ENCODE measurements at regions not wholly inside any gene's neighbourhood (a gene's known extent, or its start where the extent isn't known, plus 50 kb on each side); places are given as distances from the start of the nearest gene placed in this dataset.

GRCh38 chr22:26732284-26732683 lies 74.9 kb downstream of the MIAT start:
- DNase-seq (ENCODE audit: low read depth in 4 of 4, low spot score in 1 of 4): no peak

- DNase-seq (ENCODE audit: low read depth in 4 of 4, low spot score in 1 of 4): no peak
These were observed 77.1 kb downstream of the MIAT start for GRCh38 chr22:26734339-26735018.

DNA sequence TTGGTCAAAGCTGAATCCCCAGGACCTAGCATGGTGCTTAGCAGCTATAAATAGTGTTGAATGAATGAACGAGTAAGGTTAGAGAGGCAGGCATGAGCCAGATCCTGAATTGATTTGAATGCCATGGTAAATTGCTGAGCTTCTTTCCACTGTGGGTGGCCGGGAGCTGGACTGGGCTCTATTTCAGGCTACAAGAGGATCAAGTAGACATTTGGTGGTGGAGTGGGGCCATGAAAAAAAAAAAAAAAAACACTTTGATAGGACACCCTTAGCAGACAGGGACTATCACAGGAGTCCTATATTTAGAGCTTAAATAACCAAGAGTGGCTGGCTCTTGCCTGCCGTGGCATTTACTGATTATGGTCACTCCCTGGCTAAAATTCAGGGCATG lies 77.6 kb downstream of the MIAT start:
- no peak for DNase-seq (ENCODE audit: low read depth in 4 of 4, low spot score in 1 of 4)

DNA sequence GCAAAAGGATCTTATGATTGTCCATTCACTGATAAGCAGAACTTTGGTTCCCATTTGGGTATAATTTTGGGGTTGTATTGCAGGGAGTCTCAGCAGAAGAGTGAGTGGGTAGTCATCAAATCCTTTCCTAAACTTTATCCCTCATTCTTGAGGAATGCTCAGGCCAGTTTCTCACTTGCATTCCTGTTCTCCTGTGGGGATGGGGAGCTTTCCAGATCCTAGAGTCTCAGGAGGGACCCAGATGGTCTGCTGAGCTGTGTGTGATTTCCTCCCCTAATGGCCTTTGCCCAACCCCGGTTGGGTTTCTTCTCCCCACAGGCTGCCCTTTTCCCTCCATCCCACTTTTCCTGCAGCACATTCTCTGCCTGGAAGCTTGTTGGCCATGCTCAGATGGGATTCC lies 79.9 kb downstream of the MIAT start:
- no peak for DNase-seq (ENCODE audit: low read depth in 4 of 4, low spot score in 1 of 4)

GRCh38 chr22:26740253-26740652 lies 82.9 kb downstream of the MIAT start:
- DNase-seq (ENCODE audit: low read depth in 4 of 4, low spot score in 1 of 4): no peak

- DNase-seq (ENCODE audit: low read depth in 4 of 4, low spot score in 1 of 4): no peak
These were observed 85.8 kb downstream of the MIAT start for GRCh38 chr22:26743149-26743548.

DNA sequence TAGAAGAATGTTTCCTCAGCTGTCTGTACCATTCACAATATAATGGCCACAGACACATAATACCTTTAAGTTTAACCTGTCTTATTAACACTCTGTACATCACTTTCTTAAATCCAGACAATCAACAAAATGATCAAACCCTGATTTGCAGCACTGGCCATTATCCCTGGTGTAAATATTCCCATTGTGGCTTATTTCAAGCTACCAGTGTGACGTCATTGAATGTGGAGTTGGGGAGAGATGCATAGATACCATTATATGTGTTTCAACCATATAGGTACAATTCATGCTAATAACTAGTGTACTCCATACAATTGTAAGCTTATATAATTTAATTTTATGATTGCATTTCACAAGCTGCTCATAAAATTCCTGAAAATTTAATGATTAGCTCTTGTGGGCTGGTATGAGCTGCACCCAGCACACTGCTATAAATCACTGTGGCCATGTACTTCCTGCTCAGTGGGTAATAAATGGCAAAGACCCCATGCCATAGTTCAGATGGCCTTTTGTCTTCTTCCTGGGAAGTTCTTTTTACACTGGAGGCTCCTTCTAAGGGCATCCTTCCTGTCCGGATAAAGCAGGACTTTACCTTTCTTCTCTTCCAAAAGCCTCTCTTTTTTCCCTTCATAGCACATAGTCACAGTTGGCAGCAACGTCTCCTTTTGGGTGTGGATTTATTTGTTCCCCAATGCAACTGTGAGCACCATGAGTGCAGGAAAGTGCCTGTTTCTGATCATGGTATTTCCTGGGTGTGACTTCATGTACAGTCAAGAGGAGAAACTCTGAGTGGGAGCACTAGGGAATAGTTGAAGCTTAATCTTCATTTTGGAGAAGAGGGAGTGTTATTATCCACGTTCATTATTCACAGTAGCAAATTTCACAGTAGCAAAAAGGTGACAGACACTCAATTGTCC lies 87.8 kb downstream of the MIAT start:
- DNase-seq (ENCODE audit: low read depth in 4 of 4, low spot score in 1 of 4): no peak

DNA sequence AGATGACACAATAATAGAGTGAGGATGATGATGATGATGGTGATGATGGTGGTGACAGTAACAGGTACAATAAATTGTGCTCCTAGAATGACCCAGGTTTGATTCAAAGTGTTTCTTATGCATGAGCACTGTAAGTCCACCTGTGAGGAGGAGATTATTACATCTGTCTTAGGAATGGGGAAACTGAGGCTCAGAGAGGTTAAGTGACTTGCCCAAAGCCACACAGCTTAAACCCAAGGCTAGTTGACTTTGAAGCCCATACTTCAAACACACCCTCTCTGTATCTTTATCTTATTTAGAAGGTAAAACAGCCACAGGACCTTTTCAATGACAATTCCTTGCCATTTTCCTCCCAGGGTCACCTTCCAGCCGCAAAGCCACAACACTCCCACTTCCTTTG lies 88.9 kb downstream of the MIAT start:
- DNase-seq (ENCODE audit: low read depth in 4 of 4, low spot score in 1 of 4): no peak

DNA sequence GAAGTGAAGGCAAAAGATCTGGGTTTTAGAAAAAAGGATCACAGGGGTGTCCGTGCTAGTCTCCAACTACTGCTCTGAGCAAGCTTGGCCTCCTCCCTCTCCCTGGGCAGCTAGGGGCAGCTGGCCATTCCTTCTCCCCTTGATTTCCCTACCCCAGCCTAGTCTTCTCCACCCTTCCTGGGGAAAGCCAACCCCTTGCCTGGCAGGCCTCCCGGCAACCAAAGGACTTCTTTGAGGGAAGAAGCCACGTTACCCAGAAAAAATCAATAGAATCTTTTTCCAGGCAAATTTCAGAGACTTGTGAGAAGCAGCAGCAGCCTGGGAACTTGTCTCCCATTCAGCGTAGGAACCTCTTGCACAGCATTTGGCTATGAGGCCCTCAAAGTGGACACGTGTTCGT lies 91.5 kb downstream of the MIAT start:
- DNase-seq (ENCODE audit: low read depth in 4 of 4, low spot score in 1 of 4): no peak

- DNase-seq (ENCODE audit: low read depth in 4 of 4, low spot score in 1 of 4): no peak
These were observed 93.8 kb downstream of the MIAT start for GRCh38 chr22:26751217-26751616.

- no peak for DNase-seq (ENCODE audit: low read depth in 4 of 4, low spot score in 1 of 4)
These were observed 95.9 kb downstream of the MIAT start for GRCh38 chr22:26753125-26753862.

- peak; percentile 4 to 33 (median 14) for DNase-seq (ENCODE audit: low read depth in 4 of 4, low spot score in 1 of 4)
These were observed 99.4 kb downstream of the MIAT start for GRCh38 chr22:26756675-26757293.

DNA sequence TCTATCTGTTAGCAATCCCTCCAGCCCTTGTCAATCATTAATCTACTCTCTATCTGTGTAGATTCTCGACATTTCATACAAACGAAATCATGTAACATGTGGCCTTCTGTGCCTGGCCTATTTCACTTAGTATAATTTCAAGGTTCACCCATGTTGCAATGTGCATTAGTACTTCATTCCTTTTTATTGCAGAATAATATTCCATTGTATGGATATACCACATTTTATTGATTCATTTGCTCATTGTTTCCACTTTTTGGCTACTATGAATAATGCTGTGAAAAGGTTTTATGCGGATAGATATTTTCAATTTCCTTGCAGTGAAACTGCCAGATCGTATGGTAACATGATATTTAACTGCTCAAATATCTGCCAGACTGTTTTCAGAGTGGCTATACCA lies 100.1 kb downstream of the MIAT start:
- DNase-seq (ENCODE audit: low read depth in 4 of 4, low spot score in 1 of 4): no peak

DNA sequence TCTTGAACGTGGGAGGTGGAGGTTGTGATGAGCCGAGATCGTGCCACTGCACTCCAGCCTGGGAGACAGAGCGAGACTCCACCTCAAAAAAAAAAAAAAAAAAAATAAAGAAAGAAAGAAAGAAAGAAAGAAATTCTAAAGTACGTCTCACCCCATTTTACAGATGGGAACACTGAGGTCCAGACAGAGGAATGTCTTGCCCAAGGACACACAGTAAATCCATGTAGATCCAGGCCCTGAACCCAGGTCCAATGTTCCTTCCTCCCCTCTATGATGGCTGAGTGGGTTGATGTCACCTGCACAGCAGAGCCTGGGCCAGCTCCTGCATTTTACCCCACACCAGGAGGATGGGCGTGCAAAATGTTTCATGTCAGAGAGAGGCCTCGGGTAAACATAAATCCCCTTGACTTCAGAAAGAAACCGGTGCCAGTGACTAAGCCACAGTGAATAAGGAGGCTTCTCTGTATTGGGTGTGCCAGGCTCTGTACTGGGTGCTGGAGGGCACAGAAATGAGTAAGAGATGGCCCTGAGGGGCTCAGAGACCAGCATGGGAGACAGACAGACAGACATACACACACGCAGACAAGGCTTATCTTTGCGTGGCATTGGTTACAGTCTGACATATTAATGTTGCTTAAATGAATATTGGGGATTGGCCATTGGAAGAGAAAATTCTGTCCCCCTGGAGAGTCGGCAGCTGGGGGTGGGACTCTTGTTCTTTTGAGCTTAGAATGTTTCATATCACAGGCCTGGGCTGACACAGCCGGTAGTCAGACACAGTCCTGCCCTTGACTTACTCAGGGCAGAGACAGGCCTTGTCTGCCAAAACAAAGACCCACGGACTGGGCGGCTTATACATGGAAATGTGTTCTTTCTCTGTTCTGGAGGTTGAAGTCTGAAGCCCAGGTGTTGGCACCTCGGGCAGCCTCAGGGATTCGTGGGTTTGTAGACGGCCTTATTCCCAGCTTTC lies 105.4 kb downstream of the MIAT start:
- DNase-seq (ENCODE audit: low read depth in 4 of 4, low spot score in 1 of 4): no peak

DNA sequence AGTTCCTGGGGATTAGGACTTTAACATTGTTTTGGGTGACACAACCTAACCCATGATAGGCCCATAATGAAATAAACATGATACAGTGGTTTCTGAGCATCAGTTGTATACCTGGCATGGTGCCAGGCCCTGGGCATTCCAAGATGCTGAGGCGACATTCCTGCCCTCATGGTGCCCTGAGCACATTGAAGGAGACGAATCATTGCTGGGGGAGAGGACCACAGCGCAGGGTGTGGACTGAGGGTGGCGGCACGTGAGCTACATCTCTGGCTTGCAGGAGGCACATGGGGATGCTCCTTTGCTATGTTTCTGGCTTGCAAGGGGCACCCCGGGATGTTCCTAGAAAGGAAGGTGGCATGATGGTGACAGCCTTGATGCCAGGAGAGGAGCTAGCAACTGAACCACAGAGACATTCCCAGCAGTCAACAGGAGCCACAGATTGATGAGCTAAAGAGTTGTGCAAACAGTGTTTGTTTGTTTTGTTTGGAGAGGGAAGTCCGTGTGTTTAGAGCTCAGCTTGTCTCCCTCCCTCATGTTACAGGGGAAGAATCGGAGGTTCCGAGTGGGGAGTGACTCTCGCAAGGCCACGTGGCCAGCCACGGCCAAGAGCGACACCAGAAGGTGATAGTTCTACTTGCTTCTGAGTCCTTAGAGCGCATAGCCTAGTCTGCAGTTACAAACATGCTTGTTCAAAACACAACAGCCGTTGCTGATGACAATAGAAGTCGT lies 106.4 kb downstream of the MIAT start:
- DNase-seq (ENCODE audit: low read depth in 4 of 4, low spot score in 1 of 4): no peak

- DNase-seq (ENCODE audit: low read depth in 4 of 4, low spot score in 1 of 4): no peak
These were observed 109.3 kb downstream of the MIAT start for GRCh38 chr22:26766510-26767350.

GRCh38 chr22:26767351-26768155 lies 110.2 kb downstream of the MIAT start:
- no peak for DNase-seq (ENCODE audit: low read depth in 4 of 4, low spot score in 1 of 4)

GRCh38 chr22:26768156-26768515 lies 110.7 kb downstream of the MIAT start:
- DNase-seq (ENCODE audit: low read depth in 4 of 4, low spot score in 1 of 4): no peak

Measured in stimulated activated CD4-positive, alpha-beta T cell treated with anti-CD3 and anti-CD28 coated beads, Interleukin-1b, Interleukin-23, amount 100 ng/mL, for 24 hours (primary cell).